IPS-18c (cell line): ENCODE measurements at regions not wholly inside any gene's neighbourhood (a gene's known extent, or its start where the extent isn't known, plus 50 kb on each side); places are given as distances from the start of the nearest gene placed in this dataset.

ENCODE experiments used
- H3K4me3 ChIP-seq: 2 replicates; pipeline ENCODE4 v1.7.0; 2013; ENCODE audit warnings: low read depth, mild to moderate bottlenecking, low read length, moderate library complexity; ENCODE audit not compliant: insufficient read depth
- H3K9me3 ChIP-seq: one replicate; pipeline ENCODE4 v1.6.1; 2013; ENCODE audit warnings: mild to moderate bottlenecking, low read length, moderate library complexity; ENCODE audit not compliant: control insufficient read depth, insufficient read depth

DNA sequence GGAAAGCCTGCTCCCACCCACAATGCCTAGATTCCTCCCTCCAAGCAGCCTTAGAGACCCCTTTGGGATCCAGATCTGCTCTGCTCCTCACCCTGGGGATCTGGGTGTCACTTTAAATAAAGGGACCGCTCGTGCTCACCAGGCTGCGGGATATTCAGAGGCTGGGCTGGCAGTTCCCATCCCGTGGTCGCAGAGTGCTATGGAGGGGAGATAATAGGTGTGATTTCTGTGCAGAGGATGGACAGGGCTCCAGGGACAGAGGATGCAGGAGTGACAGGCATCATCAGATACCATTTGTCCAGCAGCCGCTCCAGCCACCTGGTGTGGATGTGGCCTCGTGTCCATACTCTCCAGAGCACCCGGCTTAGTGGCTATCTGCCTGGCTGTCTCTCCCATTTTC is 415.9 kb upstream of the SULF2 start:
- Histone ChIP-seq H3K4me3 (no peak overlapping the region), H3K9me3 (no peaks in the 10 kb centered on the region)

DNA sequence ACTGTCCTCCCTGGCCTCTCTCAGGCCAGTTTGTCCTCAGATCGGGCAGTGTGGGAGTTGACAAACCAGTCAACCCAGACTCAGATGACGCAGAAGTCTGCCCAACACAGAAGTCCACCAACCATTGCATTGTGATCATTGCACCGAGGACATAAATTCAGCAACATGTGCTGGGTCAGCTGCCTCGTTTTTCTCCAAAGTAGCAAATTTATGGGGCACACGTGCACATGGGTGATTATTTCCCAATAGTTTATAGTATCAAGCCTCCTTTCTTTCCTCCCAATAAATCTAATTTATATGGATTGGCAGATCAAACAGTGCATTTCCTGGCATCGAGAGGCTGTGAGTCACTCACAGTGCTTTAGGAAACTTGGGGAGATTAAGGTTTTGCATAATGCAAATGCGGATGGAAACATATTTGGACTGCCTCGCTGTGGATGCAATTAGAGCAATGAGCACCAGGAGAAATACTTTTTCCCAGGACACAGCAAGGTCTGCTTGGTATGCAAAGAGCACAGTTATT is 413.7 kb upstream of the SULF2 start:
- Histone ChIP-seq H3K9me3 (no peaks in the 10 kb centered on the region), H3K4me3 (no peak overlapping the region)

DNA sequence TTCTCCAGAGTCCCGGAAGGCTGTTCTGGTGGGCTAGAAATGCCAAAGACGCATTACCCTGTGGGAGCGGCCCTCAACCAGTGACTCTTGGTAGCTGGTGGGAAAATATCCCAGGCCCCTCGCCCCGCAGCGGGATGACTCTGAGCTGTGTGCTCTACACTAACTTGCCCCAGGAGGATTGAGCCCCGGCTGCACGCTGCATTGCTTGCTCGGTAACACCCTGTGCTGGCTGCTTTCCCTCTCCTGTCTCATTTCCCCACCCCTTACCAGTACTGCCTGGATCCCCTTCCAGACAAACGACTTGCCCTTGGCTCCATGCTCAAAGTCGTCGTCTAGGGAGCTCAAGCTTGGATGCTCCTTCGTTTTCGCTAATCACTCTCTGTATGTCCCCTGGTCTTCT is 411.8 kb upstream of the SULF2 start:
- H3K4me3 ChIP-seq = no peak overlapping the region
- H3K9me3 ChIP-seq = peaks cover 2% of the 10 kb centered on the region

DNA sequence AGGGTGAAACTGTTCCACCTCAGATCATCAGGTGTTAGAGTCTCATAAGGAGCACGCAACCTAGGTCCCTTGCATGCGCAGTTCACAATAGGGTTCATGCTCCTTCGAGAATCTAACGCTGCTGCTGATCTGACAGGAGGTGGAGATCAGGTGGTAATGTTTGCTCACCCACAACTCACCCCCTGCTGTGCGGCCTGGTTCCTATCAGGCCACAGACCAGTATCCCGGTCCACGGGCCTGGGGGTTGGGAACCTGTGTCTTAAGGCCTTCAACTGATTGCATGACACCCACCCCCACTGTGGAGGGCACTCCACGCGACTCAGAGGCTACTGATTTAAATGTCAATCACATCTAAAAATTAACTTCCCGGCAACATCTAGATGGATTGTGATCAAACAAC is 411.2 kb upstream of the SULF2 start:
- H3K4me3 ChIP-seq = no peak overlapping the region
- H3K9me3 ChIP-seq = peaks cover 2% of the 10 kb centered on the region

DNA sequence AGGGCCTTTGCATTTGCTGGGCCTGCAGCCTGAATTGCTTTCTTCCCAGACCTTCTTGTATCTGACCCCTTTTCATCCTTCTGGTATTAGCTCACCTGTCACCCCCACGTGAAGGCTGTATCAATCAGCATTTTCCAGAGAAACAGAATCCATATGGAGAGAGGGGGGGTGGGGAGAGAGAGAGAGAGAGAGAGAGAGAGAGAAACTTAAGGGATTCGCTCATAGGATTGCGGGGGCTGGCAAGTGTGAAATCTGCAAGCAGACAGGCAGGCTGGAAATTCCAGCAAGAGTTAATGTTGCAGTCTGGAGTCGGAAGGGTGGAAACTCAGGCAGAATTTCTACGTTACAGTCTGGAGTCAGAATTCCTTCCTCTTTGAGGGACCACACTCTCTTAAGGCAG is 410.7 kb upstream of the SULF2 start:
- peaks cover 2% of the 10 kb centered on the region for H3K9me3 ChIP-seq
- H3K4me3 ChIP-seq = no peak overlapping the region

DNA sequence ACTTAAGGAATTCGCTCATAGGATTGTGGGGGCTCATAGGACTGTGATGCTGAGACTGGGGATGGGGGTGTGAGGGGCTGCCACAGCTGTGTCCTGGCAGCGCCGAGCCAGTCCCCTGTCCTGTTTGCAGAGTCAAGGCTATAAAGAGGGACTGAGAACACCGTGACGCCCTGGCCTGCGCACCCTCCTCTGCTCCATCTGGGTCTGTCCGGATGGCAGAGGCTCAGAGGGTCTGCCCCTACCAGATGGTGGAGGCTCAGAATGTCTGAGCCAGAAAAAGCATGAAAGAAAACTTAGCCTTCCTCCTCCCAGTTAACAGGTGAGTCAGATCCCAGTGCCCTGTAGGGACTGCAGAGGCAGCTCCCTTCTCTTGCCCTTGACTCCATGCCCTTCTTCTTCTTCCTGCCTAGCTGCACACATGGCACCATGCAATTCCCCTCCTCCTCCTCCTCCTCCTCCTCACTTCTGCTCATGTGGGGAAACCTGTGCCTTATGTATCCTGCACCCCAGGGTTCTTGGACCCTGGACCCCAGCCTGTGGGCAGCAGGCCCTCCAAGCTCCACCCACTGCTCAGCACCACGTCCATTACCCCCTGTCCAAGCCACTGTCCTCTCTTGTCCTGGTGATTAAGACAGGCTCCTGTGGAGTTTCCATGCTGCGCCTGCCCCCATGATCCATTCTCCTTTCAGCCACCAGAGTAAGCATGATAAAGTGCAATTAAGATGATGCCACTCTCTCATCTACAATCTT is 410.0 kb upstream of the SULF2 start:
- Histone ChIP-seq H3K4me3 (no peak overlapping the region), H3K9me3 (peaks cover 2% of the 10 kb centered on the region)

DNA sequence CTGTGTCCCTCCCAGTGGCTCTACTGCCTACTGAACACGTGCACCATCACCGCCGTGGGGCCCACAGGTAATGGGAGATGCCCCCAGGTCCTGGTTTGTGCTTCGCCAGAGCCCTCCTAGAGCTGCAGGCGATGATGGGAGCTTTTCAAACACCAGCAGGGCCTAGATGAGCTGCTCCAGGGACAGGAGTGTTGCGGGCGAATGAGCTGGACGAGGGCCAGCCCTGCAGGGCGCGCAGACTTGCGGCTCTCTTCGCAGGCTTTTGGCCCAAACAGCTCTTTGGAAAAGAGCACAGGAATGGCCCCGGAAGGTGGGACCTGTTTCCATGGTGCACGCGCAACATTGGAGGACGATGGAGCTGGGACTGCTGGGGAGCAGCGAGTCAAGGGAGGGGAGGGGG is 409.3 kb upstream of the SULF2 start:
- Histone ChIP-seq H3K4me3 (no peak overlapping the region), H3K9me3 (peaks cover 2% of the 10 kb centered on the region)

DNA sequence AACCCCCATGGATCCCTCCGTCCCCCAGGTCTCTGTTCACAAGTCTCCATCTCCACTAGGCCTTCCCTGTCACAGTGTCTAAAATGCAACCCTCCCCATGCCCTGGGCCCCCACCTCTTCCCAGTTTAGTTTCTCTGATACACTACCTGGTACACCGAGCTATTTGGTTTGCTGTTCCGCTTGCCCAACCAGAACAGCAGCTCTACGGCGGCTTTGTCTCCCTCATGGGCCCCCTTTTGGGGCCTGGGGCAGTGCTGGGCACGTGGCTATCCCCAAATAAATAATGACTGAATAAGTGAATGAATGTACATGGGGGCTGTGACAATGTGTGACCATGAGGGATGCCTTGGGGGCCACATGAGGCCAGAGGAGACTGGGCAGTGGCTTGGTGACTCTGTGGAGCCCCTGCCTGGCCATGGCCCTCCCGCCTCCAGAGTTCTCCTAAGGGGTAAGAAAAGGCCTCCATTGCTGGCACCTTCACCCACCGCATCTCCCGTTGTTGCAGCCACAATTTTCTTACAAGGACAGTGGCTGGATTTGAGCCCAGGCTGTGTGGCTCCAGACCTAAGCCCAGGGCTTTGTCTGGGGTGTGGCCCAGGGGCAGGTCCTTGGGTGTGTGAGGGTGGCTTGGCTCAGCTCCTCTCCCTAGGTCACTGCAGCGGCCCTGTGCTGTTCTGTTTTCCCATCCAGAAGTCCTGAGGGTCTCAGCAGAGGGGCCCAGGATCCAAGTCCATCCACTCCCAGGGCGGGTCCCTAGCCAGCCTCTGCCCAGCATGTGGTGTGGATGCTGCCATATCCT is 408.5 kb upstream of the SULF2 start:
- H3K9me3 ChIP-seq = peaks cover 2% of the 10 kb centered on the region
- H3K4me3 ChIP-seq = no peak overlapping the region

DNA sequence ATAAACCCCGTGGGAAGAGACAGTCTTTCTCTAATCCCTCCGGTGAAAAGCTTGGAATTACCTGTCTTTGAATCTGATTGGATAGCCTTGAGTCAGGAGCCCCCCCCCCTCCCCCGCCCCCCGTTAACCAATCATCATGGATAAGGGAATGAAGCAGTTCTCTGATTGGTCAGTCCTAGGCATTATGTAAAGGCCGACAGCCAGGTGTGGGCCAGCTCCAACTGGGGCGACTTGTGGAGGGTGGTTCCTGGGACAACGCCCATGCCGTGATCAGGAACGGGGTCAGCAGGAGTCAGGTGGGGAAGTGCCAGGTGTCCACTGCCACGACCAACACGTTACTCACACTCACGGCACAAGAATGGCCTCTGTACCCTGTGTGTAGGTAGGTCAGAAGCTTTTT is 406.8 kb upstream of the SULF2 start:
- peaks cover 2% of the 10 kb centered on the region for H3K9me3 ChIP-seq
- no peak overlapping the region for H3K4me3 ChIP-seq

DNA sequence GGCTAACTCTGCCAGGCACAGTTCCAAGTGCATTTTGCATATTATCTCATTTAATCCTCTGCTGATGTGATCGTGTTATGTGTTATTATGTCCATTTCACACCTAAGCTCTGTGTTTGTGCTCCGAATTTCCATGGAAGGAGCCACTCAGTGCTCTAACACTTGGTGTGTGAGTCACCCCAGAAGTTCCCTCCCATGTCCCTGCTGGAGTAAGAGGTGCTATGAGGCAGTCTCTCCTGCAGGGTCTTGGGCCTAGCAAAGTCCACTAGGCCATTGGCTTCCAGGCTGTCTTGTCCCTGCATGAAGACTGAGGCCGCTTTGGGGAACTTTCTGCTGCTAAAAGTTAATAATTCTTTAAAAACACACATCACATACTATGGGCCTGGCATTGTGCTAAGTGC is 405.9 kb upstream of the SULF2 start:
- no peak overlapping the region for H3K4me3 ChIP-seq
- H3K9me3 ChIP-seq = peaks cover 2% of the 10 kb centered on the region

DNA sequence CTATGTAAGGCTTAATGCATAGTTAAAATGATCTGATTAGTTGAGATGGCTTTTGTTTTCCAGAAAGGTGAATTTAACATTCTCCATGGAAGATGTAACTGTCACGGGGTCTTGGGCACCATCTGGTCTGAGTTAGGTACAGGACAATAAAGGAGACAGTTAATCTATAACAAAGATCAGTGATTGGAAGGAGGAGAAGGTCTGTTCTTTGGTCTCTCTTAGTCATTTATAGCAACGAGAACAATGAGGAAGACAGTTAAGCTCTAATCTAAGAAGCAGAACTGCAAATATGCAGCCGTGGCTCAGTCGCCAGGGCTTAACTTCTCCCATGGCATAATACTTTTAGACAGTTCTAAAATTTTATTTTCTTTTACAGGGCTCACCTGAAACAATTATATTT is 405.5 kb upstream of the SULF2 start:
- Histone ChIP-seq H3K4me3 (no peak overlapping the region), H3K9me3 (peaks cover 4% of the 10 kb centered on the region)

DNA sequence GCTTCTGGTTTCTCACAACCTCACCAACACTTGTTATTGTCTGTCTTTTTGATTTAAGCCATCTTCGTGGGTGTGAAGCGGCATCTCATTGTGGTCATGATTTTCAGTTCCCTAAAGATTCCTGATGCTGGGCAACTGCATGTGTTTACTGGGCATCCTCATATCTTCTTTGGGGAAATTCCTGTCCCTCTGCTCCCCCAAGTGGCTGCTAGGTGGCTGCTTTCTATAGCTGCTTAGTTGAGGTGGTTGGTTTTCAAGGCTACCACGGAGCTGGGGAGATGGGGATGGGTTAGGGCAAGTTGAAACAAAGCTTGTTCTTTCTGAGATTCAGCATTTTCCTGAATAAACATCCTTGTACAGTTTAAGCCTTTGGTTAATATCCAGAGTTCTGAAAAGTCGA is 403.9 kb upstream of the SULF2 start:
- peaks cover 6% of the 10 kb centered on the region for H3K9me3 ChIP-seq
- H3K4me3 ChIP-seq = no peak overlapping the region

DNA sequence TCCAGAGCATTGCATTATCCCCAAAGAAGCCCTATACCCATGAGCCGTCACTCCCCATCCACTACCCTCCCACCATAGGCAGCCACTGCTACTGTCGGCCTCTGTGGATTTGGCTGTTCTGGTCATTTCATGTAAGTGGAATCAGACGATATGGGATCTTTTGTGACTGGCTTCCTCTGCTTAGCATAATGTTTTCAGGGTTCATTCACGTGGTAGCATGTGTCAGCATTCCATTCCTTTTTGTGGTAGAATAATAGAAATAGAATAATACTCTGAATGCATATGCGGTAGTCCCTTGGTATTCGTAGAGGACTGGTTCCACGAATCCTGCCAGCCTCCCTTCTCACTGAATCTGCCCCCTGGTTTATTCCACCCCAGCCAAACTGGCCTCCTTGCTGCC is 402.6 kb upstream of the SULF2 start:
- no peak overlapping the region for H3K4me3 ChIP-seq
- peaks cover 4% of the 10 kb centered on the region for H3K9me3 ChIP-seq

DNA sequence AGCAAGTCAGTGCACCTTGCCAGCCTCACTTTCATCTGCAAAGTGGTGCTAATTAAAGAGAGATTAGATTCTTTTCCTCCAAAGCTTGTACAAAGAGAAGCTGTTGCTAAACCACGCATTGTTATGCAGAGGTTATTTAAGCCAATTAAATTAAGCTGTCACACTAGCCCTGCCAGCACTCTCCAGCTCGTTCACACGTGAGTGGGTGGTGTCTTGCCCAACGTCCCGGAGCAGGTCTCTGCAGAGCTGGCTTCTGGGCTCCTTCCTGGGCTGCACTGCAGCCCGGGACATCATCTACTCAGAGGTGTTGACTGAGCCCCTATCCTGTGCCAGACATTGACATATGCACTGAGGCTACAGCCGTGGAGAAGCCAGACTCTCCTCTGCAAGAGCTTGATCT is 401.6 kb upstream of the SULF2 start:
- peaks cover 4% of the 10 kb centered on the region for H3K9me3 ChIP-seq
- H3K4me3 ChIP-seq = no peak overlapping the region

DNA sequence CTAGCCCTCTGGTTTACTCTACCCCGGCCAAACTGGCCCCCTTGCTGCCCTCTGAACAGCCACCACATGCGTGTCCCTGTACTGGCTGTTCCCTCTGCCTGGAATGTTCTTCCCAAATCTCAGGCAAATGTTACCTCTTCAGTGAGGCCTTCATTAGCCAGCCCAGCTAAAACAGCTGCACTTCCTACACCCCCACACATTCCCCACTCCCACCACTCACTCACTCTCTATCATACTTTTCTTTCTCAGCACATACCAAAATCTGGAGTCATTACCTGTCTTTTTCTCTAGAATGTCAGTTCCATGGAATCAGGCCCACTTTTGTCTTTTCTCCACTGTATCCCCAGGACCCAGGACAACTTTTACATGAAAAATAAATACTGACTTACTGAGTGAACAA is 401.2 kb upstream of the SULF2 start:
- no peak overlapping the region for H3K4me3 ChIP-seq
- H3K9me3 ChIP-seq = peaks cover 4% of the 10 kb centered on the region

DNA sequence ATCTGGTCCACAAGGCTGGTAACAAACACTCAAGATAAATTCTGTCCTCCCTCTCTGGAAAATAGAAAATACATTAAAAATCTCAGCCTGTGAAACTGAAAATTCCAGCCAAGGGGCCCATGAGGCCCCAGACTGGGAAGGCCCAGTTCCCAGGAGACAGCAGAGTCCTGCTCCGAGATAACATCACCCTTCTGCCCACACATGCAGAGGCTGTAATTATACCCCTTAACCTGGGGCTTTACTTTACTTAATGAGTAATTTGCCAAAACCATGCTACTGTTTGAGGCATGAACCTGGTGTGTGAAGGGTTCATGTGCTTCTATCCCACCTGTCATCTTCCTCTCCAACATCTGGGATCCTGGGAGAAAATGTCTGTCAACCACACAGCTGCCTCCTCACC is 398.9 kb upstream of the SULF2 start:
- Histone ChIP-seq H3K4me3 (no peak overlapping the region), H3K9me3 (peaks cover 6% of the 10 kb centered on the region)

DNA sequence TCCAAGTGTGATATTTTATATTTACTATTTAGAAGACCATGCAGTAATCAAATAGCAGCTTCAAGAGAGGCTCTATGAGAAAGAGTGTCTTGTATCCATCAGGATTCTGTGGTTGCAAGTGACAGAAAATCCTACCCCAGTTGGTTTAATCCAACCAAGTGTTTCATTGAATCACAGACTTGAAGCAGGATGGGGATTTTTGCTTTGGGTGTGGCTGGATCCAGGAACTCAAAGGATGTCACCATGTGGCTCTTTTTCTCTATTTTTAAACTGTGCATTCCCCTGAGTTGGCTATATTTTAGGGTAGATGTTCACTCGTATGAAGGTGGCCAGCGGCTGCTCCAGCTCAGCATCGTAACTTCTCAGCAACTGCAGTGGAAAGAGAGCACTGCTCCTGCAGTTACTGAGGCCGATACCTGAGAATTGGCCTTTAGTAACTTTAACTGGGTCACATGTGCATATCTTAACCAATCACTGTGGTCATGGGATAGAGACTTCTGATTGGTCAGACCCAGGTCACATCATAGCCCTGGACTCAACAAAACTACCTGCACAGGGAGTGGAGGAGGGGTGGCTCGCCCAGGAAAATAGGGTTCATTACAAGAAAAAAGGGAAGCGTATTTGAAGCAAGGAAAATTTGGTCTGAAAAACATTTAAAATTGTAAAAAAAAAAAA is 396.1 kb upstream of the SULF2 start:
- peaks cover 6% of the 10 kb centered on the region for H3K9me3 ChIP-seq
- H3K4me3 ChIP-seq = no peak overlapping the region

DNA sequence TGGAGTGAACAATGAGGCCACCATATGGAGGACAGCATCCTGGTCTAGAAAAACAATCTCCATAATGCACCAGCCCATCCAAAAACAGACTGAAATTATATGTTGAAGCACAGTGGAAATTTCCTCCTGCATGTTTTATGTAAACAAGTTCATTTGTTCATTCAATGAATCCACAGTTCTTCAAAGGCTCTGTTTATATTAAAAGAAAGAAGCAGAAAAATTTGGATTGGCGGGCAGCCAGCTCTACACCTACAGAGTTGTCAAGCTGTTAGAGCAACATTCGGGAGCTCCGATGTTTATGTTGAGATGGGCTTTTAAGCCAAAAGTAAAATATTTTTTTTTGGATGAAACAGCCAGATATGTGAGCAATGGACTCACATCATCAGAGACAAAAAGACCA is 395.3 kb upstream of the SULF2 start:
- no peak overlapping the region for H3K4me3 ChIP-seq

More for the DNA sequence above, 395.3 kb upstream of the SULF2 start:
- H3K9me3 ChIP-seq = peaks cover 3% of the 10 kb centered on the region
